HEK293 (cell line): ENCODE measurements at regions not wholly inside any gene's neighbourhood (a gene's known extent, or its start where the extent isn't known, plus 50 kb on each side); places are given as distances from the start of the nearest gene placed in this dataset.

ENCODE experiments used
- ZBTB49 ChIP-seq: fragments of 450-650 bp; formaldehyde crosslinking; IDR thresholded peaks from 2 replicates; pipeline ENCODE4 v1.5.1; 2016; ENCODE audit warnings: missing biosample characterization, missing genetic modification characterization, low read depth
- ZFP3 ChIP-seq: fragments of 450-650 bp; formaldehyde crosslinking; IDR thresholded peaks from 2 replicates; pipeline ENCODE4 v1.5.1; 2016; ENCODE audit warnings: low read depth, missing biosample characterization, missing genetic modification characterization
- ZNF114 ChIP-seq: fragments of 450-650 bp; formaldehyde crosslinking; IDR thresholded peaks from 2 replicates; pipeline ENCODE4 v1.5.0; 2017; ENCODE audit warnings: missing biosample characterization, missing genetic modification characterization
- ZNF302 ChIP-seq: fragments of 450-650 bp; formaldehyde crosslinking; IDR thresholded peaks from 2 replicates; pipeline ENCODE4 v1.5.1; 2016; ENCODE audit warnings: missing biosample characterization, missing genetic modification characterization, low read depth
- ZNF623 ChIP-seq: fragments of 450-650 bp; formaldehyde crosslinking; IDR thresholded peaks from 2 replicates; pipeline ENCODE4 v1.5.1; 2016; ENCODE audit warnings: missing biosample characterization, missing genetic modification characterization
- TF ChIP-seq, protein P1 (sequence below): fragments of 450-650 bp; formaldehyde crosslinking; IDR thresholded peaks from 2 replicates; pipeline ENCODE4 v1.5.1; 2016; ENCODE audit warnings: missing biosample characterization, missing genetic modification characterization

GRCh38 chr10:118395947-118396346 lies 53.8 kb upstream of the FAM204A start:
- TF ChIP-seq, protein P1, sequence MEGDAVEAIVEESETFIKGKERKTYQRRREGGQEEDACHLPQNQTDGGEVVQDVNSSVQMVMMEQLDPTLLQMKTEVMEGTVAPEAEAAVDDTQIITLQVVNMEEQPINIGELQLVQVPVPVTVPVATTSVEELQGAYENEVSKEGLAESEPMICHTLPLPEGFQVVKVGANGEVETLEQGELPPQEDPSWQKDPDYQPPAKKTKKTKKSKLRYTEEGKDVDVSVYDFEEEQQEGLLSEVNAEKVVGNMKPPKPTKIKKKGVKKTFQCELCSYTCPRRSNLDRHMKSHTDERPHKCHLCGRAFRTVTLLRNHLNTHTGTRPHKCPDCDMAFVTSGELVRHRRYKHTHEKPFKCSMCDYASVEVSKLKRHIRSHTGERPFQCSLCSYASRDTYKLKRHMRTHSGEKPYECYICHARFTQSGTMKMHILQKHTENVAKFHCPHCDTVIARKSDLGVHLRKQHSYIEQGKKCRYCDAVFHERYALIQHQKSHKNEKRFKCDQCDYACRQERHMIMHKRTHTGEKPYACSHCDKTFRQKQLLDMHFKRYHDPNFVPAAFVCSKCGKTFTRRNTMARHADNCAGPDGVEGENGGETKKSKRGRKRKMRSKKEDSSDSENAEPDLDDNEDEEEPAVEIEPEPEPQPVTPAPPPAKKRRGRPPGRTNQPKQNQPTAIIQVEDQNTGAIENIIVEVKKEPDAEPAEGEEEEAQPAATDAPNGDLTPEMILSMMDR (tag by site-specific recombination), result no peak
- TF ChIP-seq ZNF623 (tag by site-specific recombination) (no peak), ZNF302 (tag by site-specific recombination) (no peak), ZFP3 (no peak), ZNF114 (no peak), ZBTB49 (tag by site-specific recombination) (no peak)
